Panc1 (cell line): ENCODE measurements at regions not wholly inside any gene's neighbourhood (a gene's known extent, or its start where the extent isn't known, plus 50 kb on each side); places are given as distances from the start of the nearest gene placed in this dataset.
A peak's percentile ranks its signal among the peaks of the same experiment; 100 is the strongest.

ENCODE experiments used
- ATAC-seq: fragments of 200-7000 bp; cut with Tn5 transposase; 2 replicates; pipeline ENCODE4 v1.9.1; 2020; ENCODE audit warnings: mild to moderate bottlenecking, moderate library complexity
- BruUV-seq: library from RNA; stranded (reverse); fragments of 400-500 nt; replicated peaks from 2 replicates; lab custom pipeline; 2021; lab: Mats Ljungman, UMichigan
- CTCF ChIA-PET: fragments of 300-600 bp; sonication (Branson Sonifier 250); formaldehyde crosslinking; loops from one replicate; lab custom pipeline; 2022; ENCODE audit warnings: antibody characterized with exemption; lab: Charles Lee
- POLR2A ChIA-PET: fragments of 300-600 bp; sonication (Branson Sonifier 250); formaldehyde crosslinking; loops from one replicate; lab custom pipeline; 2022; ENCODE audit warnings: antibody characterized with exemption; lab: Charles Lee
- DNase-seq: peaks from one replicate; pipeline ENCODE4 v3.0.0-alpha.2; 2010; ENCODE audit warnings: low read depth, low spot score
- H3K27ac ChIP-seq: 2 replicates; pipeline ENCODE4 v1.5.1; 2011; ENCODE audit warnings: mild to moderate bottlenecking, low read length, inconsistent platforms
- H3K27me3 ChIP-seq: fragments of 200-500 bp; sonication (Bioruptor generic); 2 replicates; pipeline ENCODE4 v1.6.0; 2014; ENCODE audit warnings: low read length, inconsistent platforms; ENCODE audit not compliant: control insufficient read depth, insufficient read depth
- H3K36me3 ChIP-seq: fragments of 200-500 bp; sonication (Bioruptor generic); 2 replicates; pipeline ENCODE4 v1.5.1; 2014; ENCODE audit warnings: inconsistent platforms, mild to moderate bottlenecking, low read length, moderate library complexity; ENCODE audit not compliant: control insufficient read depth, insufficient read depth
- H3K4me1 ChIP-seq: 2 replicates; pipeline ENCODE4 v1.5.1; 2011; ENCODE audit warnings: inconsistent platforms, mild to moderate bottlenecking, low read length, moderate library complexity; ENCODE audit not compliant: control insufficient read depth, insufficient read depth
- H3K4me3 ChIP-seq, 2 experiments: 2 replicates each; pipeline ENCODE4 v1.5.1; 2011 to 2012; ENCODE audit warnings: low read depth in 2 of 2, low read length in 2 of 2, mild to moderate bottlenecking in 2 of 2, inconsistent platforms in 1 of 2, moderate library complexity in 1 of 2
- H3K9me3 ChIP-seq: fragments of 200-500 bp; sonication (Bioruptor generic); 2 replicates; pipeline ENCODE4 v1.5.1; 2014; ENCODE audit warnings: low read depth, mild to moderate bottlenecking, inconsistent platforms, low read length, moderate library complexity; ENCODE audit not compliant: control insufficient read depth, insufficient read depth
- POLR2AphosphoS5 ChIP-seq: IDR thresholded peaks from 2 replicates; pipeline ENCODE4 v1.6.1; 2012; ENCODE audit warnings: mild to moderate bottlenecking, low read depth, low read length, moderate library complexity
- SIN3A ChIP-seq: IDR thresholded peaks from 2 replicates; pipeline ENCODE4 v1.6.1; 2012; ENCODE audit warnings: low read depth, mild to moderate bottlenecking, low read length, moderate library complexity, borderline replicate concordance; ENCODE audit not compliant: insufficient read depth
- TCF7L2 ChIP-seq: IDR thresholded peaks from 2 replicates; pipeline ENCODE4 v1.6.1; 2011; ENCODE audit warnings: mild to moderate bottlenecking, low read depth, low read length, inconsistent platforms
- in situ Hi-C: cut with HindIII; loops from 2 replicates; pipeline ENCODE4 v1.10.0; 2016; ENCODE audit warnings: low sequenced_read_pairs, low pct_unique_long_range_greater_than_20kb
- intact Hi-C: fragments of 100-400 bp; cut with micrococcal nuclease; formaldehyde crosslinking; loops from one replicate; pipeline ENCODE4 v1.10.0; 2022; ENCODE audit not compliant: unreplicated experiment
- TF ChIP-seq, protein P1 (sequence below): fragments of 450-650 bp; IDR thresholded peaks from 2 replicates; pipeline ENCODE4 v1.5.1; 2017; ENCODE audit warnings: mild to moderate bottlenecking
- TF ChIP-seq, protein P2 (sequence below), 2 experiments: IDR thresholded peaks; 2 replicates each; pipeline ENCODE4 v1.6.1; 2011 to 2012; ENCODE audit warnings: low read depth in 2 of 2, control low read depth in 1 of 2, low read length in 1 of 2, mild to moderate bottlenecking in 1 of 2, moderate library complexity in 1 of 2; ENCODE audit not compliant: insufficient read depth in 1 of 2

DNA sequence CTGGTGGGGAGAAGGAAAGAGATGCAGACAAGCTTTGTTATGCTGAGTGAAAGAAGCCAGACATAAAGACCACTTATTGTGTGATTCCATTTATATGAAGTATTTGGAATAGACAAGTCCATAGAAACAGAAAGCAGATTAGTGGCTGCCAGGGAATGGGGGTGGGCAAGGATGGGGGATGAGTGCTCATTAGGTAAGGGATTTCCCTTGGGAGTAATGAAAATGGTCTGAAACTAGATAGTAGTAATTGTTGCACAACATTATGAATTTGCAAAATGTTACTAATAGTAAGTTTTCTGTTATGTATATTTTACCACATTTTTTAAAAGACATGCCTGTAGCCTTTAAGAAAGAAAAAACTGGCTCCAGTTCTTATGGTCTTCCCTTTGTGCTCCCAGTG is 154.9 kb downstream of the LNPK start:
- H3K4me3 ChIP-seq = no peak overlapping the region
- no peak for TF ChIP-seq TCF7L2
- TF ChIP-seq POLR2AphosphoS5 = no peak
- TF ChIP-seq, protein P1, sequence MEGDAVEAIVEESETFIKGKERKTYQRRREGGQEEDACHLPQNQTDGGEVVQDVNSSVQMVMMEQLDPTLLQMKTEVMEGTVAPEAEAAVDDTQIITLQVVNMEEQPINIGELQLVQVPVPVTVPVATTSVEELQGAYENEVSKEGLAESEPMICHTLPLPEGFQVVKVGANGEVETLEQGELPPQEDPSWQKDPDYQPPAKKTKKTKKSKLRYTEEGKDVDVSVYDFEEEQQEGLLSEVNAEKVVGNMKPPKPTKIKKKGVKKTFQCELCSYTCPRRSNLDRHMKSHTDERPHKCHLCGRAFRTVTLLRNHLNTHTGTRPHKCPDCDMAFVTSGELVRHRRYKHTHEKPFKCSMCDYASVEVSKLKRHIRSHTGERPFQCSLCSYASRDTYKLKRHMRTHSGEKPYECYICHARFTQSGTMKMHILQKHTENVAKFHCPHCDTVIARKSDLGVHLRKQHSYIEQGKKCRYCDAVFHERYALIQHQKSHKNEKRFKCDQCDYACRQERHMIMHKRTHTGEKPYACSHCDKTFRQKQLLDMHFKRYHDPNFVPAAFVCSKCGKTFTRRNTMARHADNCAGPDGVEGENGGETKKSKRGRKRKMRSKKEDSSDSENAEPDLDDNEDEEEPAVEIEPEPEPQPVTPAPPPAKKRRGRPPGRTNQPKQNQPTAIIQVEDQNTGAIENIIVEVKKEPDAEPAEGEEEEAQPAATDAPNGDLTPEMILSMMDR = no peak
- no peak for TF ChIP-seq SIN3A
- H3K36me3 ChIP-seq = no peaks in the 10 kb centered on the region
- in situ Hi-C loops = no loop called here
- H3K27me3 ChIP-seq = no peaks in the 10 kb centered on the region
- no peaks in the 10 kb centered on the region for H3K9me3 ChIP-seq
- DNase-seq = no peak
- POLR2A ChIA-PET = interaction anchor here (0.7 kb wide), 1 partner anchor 606 kb away, joined by 4 read pairs; no protein-coding TSS in a partner anchor
- CTCF ChIA-PET = no interaction called here
- H3K4me1 ChIP-seq = no peaks in the 10 kb centered on the region
- no TSS peak for BruUV-seq
- intact Hi-C loops = no loop called here
- no peak overlapping the region for H3K27ac ChIP-seq
- no peak for ATAC-seq

DNA sequence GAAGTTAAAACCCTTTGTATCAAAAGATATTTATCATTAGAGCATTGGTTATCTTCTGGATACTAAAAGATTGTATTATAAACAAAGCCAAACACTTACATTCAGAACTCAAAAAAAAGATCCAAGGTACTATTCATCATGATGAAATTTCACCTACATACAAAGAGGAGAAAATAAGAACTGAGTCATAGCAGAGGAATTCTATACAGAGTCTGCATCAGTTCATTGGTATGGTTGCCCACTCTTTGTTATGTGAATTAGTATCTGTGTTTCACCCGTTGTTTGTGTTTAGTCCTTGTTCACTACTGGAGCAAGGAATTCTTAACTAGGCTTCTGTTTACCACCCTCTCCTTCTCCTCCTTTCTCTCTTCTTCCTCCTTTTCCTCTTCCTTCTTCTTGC is 157.9 kb downstream of the LNPK start:
- ChIA-PET POLR2A (no interaction called here), CTCF (no interaction called here)
- Histone ChIP-seq H3K4me1 (no peaks in the 10 kb centered on the region), H3K27ac (no peak overlapping the region), H3K4me3 (no peak overlapping the region), H3K9me3 (no peaks in the 10 kb centered on the region), H3K36me3 (no peaks in the 10 kb centered on the region), H3K27me3 (no peaks in the 10 kb centered on the region)
- DNase-seq (no peak), ATAC-seq (0 out of 2 replicates have a peak, but pooled peaks have one; percentile 58)
- no TSS peak for BruUV-seq
- TF ChIP-seq SIN3A = no peak
- TF ChIP-seq, protein P1 = no peak
- TF ChIP-seq TCF7L2 = no peak
- TF ChIP-seq, protein P2, sequence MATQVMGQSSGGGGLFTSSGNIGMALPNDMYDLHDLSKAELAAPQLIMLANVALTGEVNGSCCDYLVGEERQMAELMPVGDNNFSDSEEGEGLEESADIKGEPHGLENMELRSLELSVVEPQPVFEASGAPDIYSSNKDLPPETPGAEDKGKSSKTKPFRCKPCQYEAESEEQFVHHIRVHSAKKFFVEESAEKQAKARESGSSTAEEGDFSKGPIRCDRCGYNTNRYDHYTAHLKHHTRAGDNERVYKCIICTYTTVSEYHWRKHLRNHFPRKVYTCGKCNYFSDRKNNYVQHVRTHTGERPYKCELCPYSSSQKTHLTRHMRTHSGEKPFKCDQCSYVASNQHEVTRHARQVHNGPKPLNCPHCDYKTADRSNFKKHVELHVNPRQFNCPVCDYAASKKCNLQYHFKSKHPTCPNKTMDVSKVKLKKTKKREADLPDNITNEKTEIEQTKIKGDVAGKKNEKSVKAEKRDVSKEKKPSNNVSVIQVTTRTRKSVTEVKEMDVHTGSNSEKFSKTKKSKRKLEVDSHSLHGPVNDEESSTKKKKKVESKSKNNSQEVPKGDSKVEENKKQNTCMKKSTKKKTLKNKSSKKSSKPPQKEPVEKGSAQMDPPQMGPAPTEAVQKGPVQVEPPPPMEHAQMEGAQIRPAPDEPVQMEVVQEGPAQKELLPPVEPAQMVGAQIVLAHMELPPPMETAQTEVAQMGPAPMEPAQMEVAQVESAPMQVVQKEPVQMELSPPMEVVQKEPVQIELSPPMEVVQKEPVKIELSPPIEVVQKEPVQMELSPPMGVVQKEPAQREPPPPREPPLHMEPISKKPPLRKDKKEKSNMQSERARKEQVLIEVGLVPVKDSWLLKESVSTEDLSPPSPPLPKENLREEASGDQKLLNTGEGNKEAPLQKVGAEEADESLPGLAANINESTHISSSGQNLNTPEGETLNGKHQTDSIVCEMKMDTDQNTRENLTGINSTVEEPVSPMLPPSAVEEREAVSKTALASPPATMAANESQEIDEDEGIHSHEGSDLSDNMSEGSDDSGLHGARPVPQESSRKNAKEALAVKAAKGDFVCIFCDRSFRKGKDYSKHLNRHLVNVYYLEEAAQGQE (IDR thresholded peaks at IDR 0.05; ENCODE audit: insufficient read depth in 1 of 2, low read depth in 2 of 2, low read length in 1 of 2) = no peak
- no peak for TF ChIP-seq POLR2AphosphoS5
- intact Hi-C loops = no loop called here
- in situ Hi-C loops = no loop called here
